ENCODE measurements at regions not wholly inside any gene's neighbourhood (a gene's known extent, or its start where the extent isn't known, plus 50 kb on each side); places are given as distances from the start of the nearest gene placed in this dataset.

DNA sequence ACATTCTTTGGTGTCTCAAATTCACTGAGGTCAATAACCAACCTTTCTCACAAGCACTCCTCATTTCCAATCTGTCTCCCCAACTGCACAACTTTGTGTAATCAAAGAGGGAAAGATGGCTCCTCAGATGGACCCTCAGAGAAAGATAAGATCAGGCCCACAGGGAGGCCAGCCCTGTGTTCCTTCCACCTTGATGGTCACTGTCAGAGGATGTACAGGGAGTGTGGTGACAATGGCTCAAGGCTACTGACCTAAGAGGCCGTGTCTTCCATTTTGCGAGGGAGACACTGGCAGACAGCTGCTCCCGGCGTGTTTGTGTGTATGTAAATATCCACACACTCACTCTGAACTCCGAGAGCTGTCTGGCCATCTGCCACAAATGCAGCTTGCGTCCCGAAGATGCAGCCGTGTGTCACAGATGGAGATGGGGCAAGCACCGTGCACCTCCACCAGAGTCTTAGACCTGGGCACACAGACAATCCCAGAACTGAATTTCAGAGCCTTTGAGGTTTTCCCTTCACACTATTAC is 712.1 kb upstream of the NRP1 start:
- Histone ChIP-seq H3K4me3 (ENCODE audit: extremely low read depth in 1 of 4, insufficient read depth in 2 of 4, low read depth in 3 of 4, low read length in 4 of 4) (no peak overlapping the region), H3K14ac (ENCODE audit: insufficient read length) (no peak overlapping the region), H3K4ac (replicated peaks; ENCODE audit: insufficient read length, low read depth, low read length) (no peak overlapping the region), H4K20me1 (replicated peaks in 1 of 2; ENCODE audit: control insufficient read depth in 1 of 2, insufficient read depth in 2 of 2, low read length in 2 of 2) (no peaks in the 10 kb centered on the region), H3K4me2 (ENCODE audit: insufficient read depth in 1 of 2, low read depth in 2 of 2, low read length in 2 of 2) (no peak overlapping the region), H2BK5ac (ENCODE audit: low read depth, low read length) (no peak overlapping the region), H3K27me3 (replicated peaks in 1 of 4; ENCODE audit: control insufficient read depth in 3 of 4, extremely low read depth in 1 of 4, insufficient read depth in 3 of 4, low read length in 3 of 4) (no peaks in the 10 kb centered on the region; a peak in 1 of 7 replicates), H3K23ac (ENCODE audit: insufficient read length) (no peak overlapping the region), H2BK12ac (ENCODE audit: low read depth, low read length) (no peak overlapping the region), H3K4me1 (replicated peaks in 1 of 4; ENCODE audit: control insufficient read depth in 3 of 4, insufficient read depth in 4 of 4, low read length in 3 of 4) (no peaks in the 10 kb centered on the region), H3K18ac (ENCODE audit: extremely low read depth, low read length) (no peak overlapping the region), H3K79me2 (ENCODE audit: control insufficient read depth in 1 of 2, insufficient read depth in 2 of 2, low read length in 2 of 2) (no peaks in the 10 kb centered on the region), H2AK5ac (ENCODE audit: low read depth, low read length) (no peak overlapping the region), H3K27ac (ENCODE audit: low read depth, low read length) (no peak overlapping the region), H3K79me1 (ENCODE audit: low read depth, low read length) (no peaks in the 10 kb centered on the region), H3K9me3 (ENCODE audit: insufficient read depth in 2 of 2, low read depth in 1 of 2, low read length in 1 of 2) (no peaks in the 10 kb centered on the region), H2AFZ (ENCODE audit: low read length) (no peak overlapping the region), H4K5ac (ENCODE audit: insufficient read length, low read depth, low read length) (no peak overlapping the region), H3K36me3 (ENCODE audit: control insufficient read depth in 2 of 4, insufficient read depth in 4 of 4, low read length in 3 of 4) (no peaks in the 10 kb centered on the region; a peak in 1 of 8 replicates), H2BK120ac (replicated peaks; ENCODE audit: low read depth, low read length) (no peak overlapping the region), H2BK15ac (ENCODE audit: low read length) (no peak overlapping the region), H3K9ac (replicated peaks in 1 of 4; ENCODE audit: extremely low read depth in 1 of 4, low read depth in 3 of 4, low read length in 3 of 4) (no peak overlapping the region), H2BK20ac (ENCODE audit: low read length) (no peak overlapping the region), H4K91ac (replicated peaks; ENCODE audit: insufficient read length, low read length) (no peak overlapping the region), H3K23me2 (ENCODE audit: low read depth, low read length) (no peaks in the 10 kb centered on the region), H4K8ac (ENCODE audit: extremely low read depth, insufficient read depth, low read length) (no peak overlapping the region), H3K56ac (replicated peaks; ENCODE audit: insufficient read length, low read depth, low read length) (no peak overlapping the region)
- WGBS, 2 experiments (ENCODE audit: extremely low coverage in 1 of 2, insufficient coverage in 1 of 2, insufficient read length in 1 of 2, insufficient replicate concordance in 2 of 2, low coverage in 1 of 2, low lambda C conversion rate in 2 of 2, missing lambda C conversion rate in 1 of 2): 89% methylated on average over 9 of the region's 9 CpGs; no CpG with 5 or more reads in 1 of the 2 experiments
- CTCF ChIA-PET (ENCODE audit: partially characterized antibody): interaction anchor here (1.4 kb wide), 1 partner anchor 21 kb away, joined by 6 read pairs; no protein-coding TSS in a partner anchor
- DNase-seq (ENCODE audit: low read depth in 1 of 2, low spot score in 2 of 2) (no peak), FAIRE-seq (no peak)
- POLR2A ChIA-PET (ENCODE audit: partially characterized antibody): no interaction called here
- TF ChIP-seq CBX5 (IDR thresholded peaks at IDR 0.05; ENCODE audit: low read depth, low read length): no peak
- TF ChIP-seq GTF2F1 (IDR thresholded peaks at IDR 0.05; ENCODE audit: borderline replicate concordance, low read depth, low read length): no peak
- no peak for TF ChIP-seq RNF2 (IDR thresholded peaks at IDR 0.05; ENCODE audit: borderline replicate concordance, low read depth, low read length, missing control alignments, poor library complexity, severe bottlenecking)
- no peak for TF ChIP-seq KDM1A (IDR thresholded peaks at IDR 0.05; ENCODE audit: borderline replicate concordance, low read length)
- no peak for TF ChIP-seq BCL11A (IDR thresholded peaks at IDR 0.05; ENCODE audit: low read depth in 2 of 2, low read length in 2 of 2)
- TF ChIP-seq TCF12 (IDR thresholded peaks at IDR 0.05; ENCODE audit: low read depth, low read length): no peak
- TF ChIP-seq MAFK (IDR thresholded peaks at IDR 0.05; ENCODE audit: low read depth, low read length): no peak
- TF ChIP-seq, protein P1, sequence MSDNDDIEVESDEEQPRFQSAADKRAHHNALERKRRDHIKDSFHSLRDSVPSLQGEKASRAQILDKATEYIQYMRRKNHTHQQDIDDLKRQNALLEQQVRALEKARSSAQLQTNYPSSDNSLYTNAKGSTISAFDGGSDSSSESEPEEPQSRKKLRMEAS (IDR thresholded peaks at IDR 0.05): no peak
- TF ChIP-seq PHF8 (conservative IDR thresholded peaks at IDR 0.05; ENCODE audit: low read depth, low read length): no peak
- TF ChIP-seq, protein P2, sequence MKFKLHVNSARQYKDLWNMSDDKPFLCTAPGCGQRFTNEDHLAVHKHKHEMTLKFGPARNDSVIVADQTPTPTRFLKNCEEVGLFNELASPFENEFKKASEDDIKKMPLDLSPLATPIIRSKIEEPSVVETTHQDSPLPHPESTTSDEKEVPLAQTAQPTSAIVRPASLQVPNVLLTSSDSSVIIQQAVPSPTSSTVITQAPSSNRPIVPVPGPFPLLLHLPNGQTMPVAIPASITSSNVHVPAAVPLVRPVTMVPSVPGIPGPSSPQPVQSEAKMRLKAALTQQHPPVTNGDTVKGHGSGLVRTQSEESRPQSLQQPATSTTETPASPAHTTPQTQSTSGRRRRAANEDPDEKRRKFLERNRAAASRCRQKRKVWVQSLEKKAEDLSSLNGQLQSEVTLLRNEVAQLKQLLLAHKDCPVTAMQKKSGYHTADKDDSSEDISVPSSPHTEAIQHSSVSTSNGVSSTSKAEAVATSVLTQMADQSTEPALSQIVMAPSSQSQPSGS (IDR thresholded peaks at IDR 0.05; ENCODE audit: low read length): no peak
- no peak for TF ChIP-seq KDM4A (IDR thresholded peaks at IDR 0.05; ENCODE audit: low read depth, low read length, severe bottlenecking)

All from H1 (cell line).